DOHH2 (cell line): ENCODE measurements at regions not wholly inside any gene's neighbourhood (a gene's known extent, or its start where the extent isn't known, plus 50 kb on each side); places are given as distances from the start of the nearest gene placed in this dataset.

Source experiments
- EZH2phosphoT487 ChIP-seq: fragments of 200-600 bp; sonication (generic); IDR thresholded peaks from 2 replicates; pipeline ENCODE4 v1.6.1; 2017; ENCODE audit warnings: borderline replicate concordance, mild to moderate bottlenecking, antibody characterized with exemption, low read length, moderate library complexity, mixed read lengths
- TF ChIP-seq, protein P1 (sequence below): fragments of 200-600 bp; sonication (generic); IDR thresholded peaks from one replicate; pipeline ENCODE4 v1.5.1; 2014; ENCODE audit warnings: antibody characterized with exemption, mild to moderate bottlenecking, low read depth, low read length; ENCODE audit not compliant: poor library complexity, severe bottlenecking

DNA sequence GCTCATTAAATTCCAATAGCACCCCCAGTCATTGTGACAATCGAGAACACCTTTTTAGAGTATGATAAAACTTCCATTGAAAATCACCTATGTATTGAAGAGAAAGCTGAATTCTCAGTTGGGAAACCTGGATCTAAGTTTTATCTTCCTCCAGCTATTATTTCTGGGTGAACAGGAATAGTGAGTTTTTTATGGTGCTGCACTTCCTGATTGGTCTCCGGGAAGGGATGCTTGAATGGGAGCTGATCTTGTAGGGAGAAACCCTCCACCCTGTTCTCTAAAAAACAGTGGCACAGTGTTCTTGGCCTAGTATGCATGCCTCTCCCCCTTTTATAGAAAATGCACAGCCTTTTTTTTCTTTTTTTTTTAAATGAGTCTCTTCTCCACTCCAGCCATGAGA is 112.2 kb downstream of the ACTBL2 start:
- TF ChIP-seq, protein P1, sequence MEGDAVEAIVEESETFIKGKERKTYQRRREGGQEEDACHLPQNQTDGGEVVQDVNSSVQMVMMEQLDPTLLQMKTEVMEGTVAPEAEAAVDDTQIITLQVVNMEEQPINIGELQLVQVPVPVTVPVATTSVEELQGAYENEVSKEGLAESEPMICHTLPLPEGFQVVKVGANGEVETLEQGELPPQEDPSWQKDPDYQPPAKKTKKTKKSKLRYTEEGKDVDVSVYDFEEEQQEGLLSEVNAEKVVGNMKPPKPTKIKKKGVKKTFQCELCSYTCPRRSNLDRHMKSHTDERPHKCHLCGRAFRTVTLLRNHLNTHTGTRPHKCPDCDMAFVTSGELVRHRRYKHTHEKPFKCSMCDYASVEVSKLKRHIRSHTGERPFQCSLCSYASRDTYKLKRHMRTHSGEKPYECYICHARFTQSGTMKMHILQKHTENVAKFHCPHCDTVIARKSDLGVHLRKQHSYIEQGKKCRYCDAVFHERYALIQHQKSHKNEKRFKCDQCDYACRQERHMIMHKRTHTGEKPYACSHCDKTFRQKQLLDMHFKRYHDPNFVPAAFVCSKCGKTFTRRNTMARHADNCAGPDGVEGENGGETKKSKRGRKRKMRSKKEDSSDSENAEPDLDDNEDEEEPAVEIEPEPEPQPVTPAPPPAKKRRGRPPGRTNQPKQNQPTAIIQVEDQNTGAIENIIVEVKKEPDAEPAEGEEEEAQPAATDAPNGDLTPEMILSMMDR: no peak
- no peak for TF ChIP-seq EZH2phosphoT487
